OCI-LY1 (cell line): ENCODE measurements at regions not wholly inside any gene's neighbourhood (a gene's known extent, or its start where the extent isn't known, plus 50 kb on each side); places are given as distances from the start of the nearest gene placed in this dataset.

ENCODE experiments used
- H2AFZ ChIP-seq: fragments of 200-600 bp; sonication (generic), shearing (Covaris generic); 2 replicates; pipeline ENCODE4 v1.6.0; 2014; ENCODE audit warnings: antibody characterized with exemption, mild to moderate bottlenecking, low read length
- H3F3A ChIP-seq: fragments of 200-600 bp; sonication (generic), shearing (Covaris generic); 2 replicates; pipeline ENCODE4 v1.6.0; 2014; ENCODE audit warnings: mild to moderate bottlenecking, antibody characterized with exemption, low read length, moderate library complexity; ENCODE audit not compliant: insufficient read depth
- H3K27ac ChIP-seq: fragments of 200-600 bp; sonication (generic); 2 replicates; pipeline ENCODE4 v1.5.1; 2014; ENCODE audit warnings: low read length, mixed run types, mild to moderate bottlenecking, low read depth; ENCODE audit not compliant: poor library complexity, severe bottlenecking
- H3K27me3 ChIP-seq: fragments of 200-600 bp; sonication (generic); 2 replicates; pipeline ENCODE4 v1.6.0; 2014; ENCODE audit warnings: antibody characterized with exemption, mild to moderate bottlenecking, low read length, moderate library complexity; ENCODE audit not compliant: insufficient read depth
- H3K36me3 ChIP-seq: fragments of 200-600 bp; sonication (generic); 2 replicates; pipeline ENCODE4 v1.6.1; 2014; ENCODE audit warnings: mild to moderate bottlenecking, antibody characterized with exemption, low read length, moderate library complexity, mixed read lengths; ENCODE audit not compliant: insufficient read depth
- H3K4me1 ChIP-seq: fragments of 200-600 bp; sonication (generic); 2 replicates; pipeline ENCODE4 v1.5.1; 2014; ENCODE audit warnings: mild to moderate bottlenecking, low read length, moderate library complexity; ENCODE audit not compliant: insufficient read depth, severe bottlenecking
- H3K4me2 ChIP-seq: fragments of 200-600 bp; sonication (generic), shearing (Covaris generic); 2 replicates; pipeline ENCODE4 v1.6.1; 2014; ENCODE audit warnings: low read length
- H3K4me3 ChIP-seq: fragments of 200-600 bp; sonication (generic); 2 replicates; pipeline ENCODE4 v1.5.1; 2014; ENCODE audit warnings: low read length, low read depth, mild to moderate bottlenecking, mixed read lengths; ENCODE audit not compliant: poor library complexity, severe bottlenecking
- H3K79me2 ChIP-seq: fragments of 200-600 bp; shearing (Covaris generic); 2 replicates; pipeline ENCODE4 v1.6.1; 2016; ENCODE audit warnings: mixed run types, low read length, mixed read lengths; ENCODE audit not compliant: insufficient read depth
- H3K9ac ChIP-seq: fragments of 200-600 bp; sonication (generic), shearing (Covaris generic); 2 replicates; pipeline ENCODE4 v1.6.1; 2014; ENCODE audit warnings: mild to moderate bottlenecking, low read length, mixed read lengths
- H3K9me2 ChIP-seq: fragments of 200-600 bp; sonication (generic), shearing (Covaris generic); 2 replicates; pipeline ENCODE4 v1.6.1; 2014; ENCODE audit warnings: low read depth, mild to moderate bottlenecking, low read length, mixed read lengths
- H3K9me3 ChIP-seq: fragments of 200-600 bp; shearing (Covaris generic); 2 replicates; pipeline ENCODE4 v1.6.1; 2014; ENCODE audit warnings: low read length, mixed read lengths
- H4K20me1 ChIP-seq: fragments of 200-600 bp; sonication (generic), shearing (Covaris generic); 2 replicates; pipeline ENCODE4 v1.6.0; 2016; ENCODE audit warnings: mild to moderate bottlenecking, low read length; ENCODE audit not compliant: insufficient read depth
- EZH2 ChIP-seq: fragments of 200-600 bp; sonication (generic), shearing (Covaris generic); IDR thresholded peaks from 2 replicates; pipeline ENCODE4 v1.8.0; 2017; ENCODE audit warnings: borderline replicate concordance, mixed run types, mild to moderate bottlenecking, antibody characterized with exemption, low read length, moderate library complexity, mixed read lengths
- TF ChIP-seq, protein P1 (sequence below): fragments of 200-600 bp; sonication (generic), shearing (Covaris generic); IDR thresholded peaks from 2 replicates; pipeline ENCODE4 v1.5.1; 2017; ENCODE audit warnings: mild to moderate bottlenecking, antibody characterized with exemption, low read length, moderate library complexity, mixed read lengths

- H3F3A ChIP-seq, result no peaks in the 10 kb centered on the region
- H3K9me3 ChIP-seq, result no peaks in the 10 kb centered on the region
- H4K20me1 ChIP-seq, result no peaks in the 10 kb centered on the region
- H3K4me3 ChIP-seq, result no peak overlapping the region
- H3K9ac ChIP-seq, result no peak overlapping the region
- no peaks in the 10 kb centered on the region for H3K4me1 ChIP-seq
- no peaks in the 10 kb centered on the region for H3K79me2 ChIP-seq
- H3K9me2 ChIP-seq, result no peaks in the 10 kb centered on the region
- H3K27ac ChIP-seq, result no peak overlapping the region
- TF ChIP-seq, protein P1, sequence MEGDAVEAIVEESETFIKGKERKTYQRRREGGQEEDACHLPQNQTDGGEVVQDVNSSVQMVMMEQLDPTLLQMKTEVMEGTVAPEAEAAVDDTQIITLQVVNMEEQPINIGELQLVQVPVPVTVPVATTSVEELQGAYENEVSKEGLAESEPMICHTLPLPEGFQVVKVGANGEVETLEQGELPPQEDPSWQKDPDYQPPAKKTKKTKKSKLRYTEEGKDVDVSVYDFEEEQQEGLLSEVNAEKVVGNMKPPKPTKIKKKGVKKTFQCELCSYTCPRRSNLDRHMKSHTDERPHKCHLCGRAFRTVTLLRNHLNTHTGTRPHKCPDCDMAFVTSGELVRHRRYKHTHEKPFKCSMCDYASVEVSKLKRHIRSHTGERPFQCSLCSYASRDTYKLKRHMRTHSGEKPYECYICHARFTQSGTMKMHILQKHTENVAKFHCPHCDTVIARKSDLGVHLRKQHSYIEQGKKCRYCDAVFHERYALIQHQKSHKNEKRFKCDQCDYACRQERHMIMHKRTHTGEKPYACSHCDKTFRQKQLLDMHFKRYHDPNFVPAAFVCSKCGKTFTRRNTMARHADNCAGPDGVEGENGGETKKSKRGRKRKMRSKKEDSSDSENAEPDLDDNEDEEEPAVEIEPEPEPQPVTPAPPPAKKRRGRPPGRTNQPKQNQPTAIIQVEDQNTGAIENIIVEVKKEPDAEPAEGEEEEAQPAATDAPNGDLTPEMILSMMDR, result no peak
- no peak for TF ChIP-seq EZH2
- no peak overlapping the region for H2AFZ ChIP-seq
- no peak overlapping the region for H3K4me2 ChIP-seq
- 0 out of 2 replicates have a peak, but pooled peaks cover 3% of the 10 kb centered on the region for H3K27me3 ChIP-seq
- no peaks in the 10 kb centered on the region for H3K36me3 ChIP-seq
These were observed 135.7 kb upstream of the ZC3H12A start for GRCh38 chr1:37338658-37339057.

GRCh38 chr1:37342736-37343135 is 131.6 kb upstream of the ZC3H12A start:
- Histone ChIP-seq H3K36me3 (no peaks in the 10 kb centered on the region), H3K27me3 (no peaks in the 10 kb centered on the region), H3K9me3 (no peaks in the 10 kb centered on the region), H3K27ac (no peak overlapping the region), H3F3A (no peaks in the 10 kb centered on the region), H3K4me3 (no peak overlapping the region), H3K79me2 (no peaks in the 10 kb centered on the region), H3K4me2 (no peak overlapping the region), H4K20me1 (no peaks in the 10 kb centered on the region), H3K9me2 (no peaks in the 10 kb centered on the region), H2AFZ (no peak overlapping the region), H3K9ac (no peak overlapping the region), H3K4me1 (no peaks in the 10 kb centered on the region)
- TF ChIP-seq, protein P1, result peak; percentile 30; the same call in 1 of the 2 replicates
- no peak for TF ChIP-seq EZH2

DNA sequence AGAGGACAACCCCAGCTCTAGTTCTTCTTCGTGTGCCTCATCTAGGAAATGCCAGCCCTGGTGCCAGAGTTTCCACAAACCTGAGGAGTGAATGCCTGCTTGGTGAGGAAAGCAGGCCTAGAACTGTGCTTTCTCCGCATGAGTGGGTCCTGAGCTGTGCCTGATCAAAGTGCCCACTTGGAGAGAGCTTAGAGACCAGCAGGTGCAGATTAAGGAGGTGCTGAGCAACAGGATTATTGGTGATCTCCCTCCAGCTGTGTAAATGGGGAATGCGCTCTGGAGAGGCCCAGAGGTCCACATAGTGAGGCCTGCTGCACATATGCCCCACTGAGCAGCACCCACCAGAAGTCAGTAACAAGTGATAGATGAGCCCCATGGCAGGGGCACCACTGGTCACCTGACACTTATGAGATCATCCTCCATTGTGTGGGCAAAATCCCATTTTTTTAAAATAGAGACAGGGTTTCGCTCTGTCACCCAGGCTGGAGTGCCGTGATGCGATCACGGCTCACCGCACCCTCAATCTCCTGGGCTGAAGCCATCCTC is 127.2 kb upstream of the ZC3H12A start:
- H3K4me2 ChIP-seq, result no peak overlapping the region
- H3F3A ChIP-seq, result no peaks in the 10 kb centered on the region
- H3K9me3 ChIP-seq, result no peaks in the 10 kb centered on the region
- no peak overlapping the region for H3K4me3 ChIP-seq
- H3K36me3 ChIP-seq, result no peaks in the 10 kb centered on the region
- no peaks in the 10 kb centered on the region for H3K27me3 ChIP-seq
- no peak overlapping the region for H2AFZ ChIP-seq
- H3K4me1 ChIP-seq, result no peaks in the 10 kb centered on the region
- H3K27ac ChIP-seq, result no peak overlapping the region
- TF ChIP-seq EZH2, result no peak
- TF ChIP-seq, protein P1, result no peak
- no peaks in the 10 kb centered on the region for H4K20me1 ChIP-seq
- no peak overlapping the region for H3K9ac ChIP-seq
- H3K79me2 ChIP-seq, result no peaks in the 10 kb centered on the region
- H3K9me2 ChIP-seq, result no peaks in the 10 kb centered on the region
